Peyer's patch (tissue), 4 donors: ENCODE measurements at regions not wholly inside any gene's neighbourhood (a gene's known extent, or its start where the extent isn't known, plus 50 kb on each side); places are given as distances from the start of the nearest gene placed in this dataset.

Experiments
- POLR2A ChIP-seq, 2 donors: fragments of 450-650 bp; IDR thresholded peaks; one replicate each; pipeline ENCODE4 v1.5.1; 2017; ENCODE audit warnings: antibody characterized with exemption in 2 of 2, mild to moderate bottlenecking in 2 of 2, moderate library complexity in 2 of 2
- TF ChIP-seq, protein P1 (sequence below), 6 experiments: fragments of 450-650 bp in 4 of 6; fragments of 200-600 bp in 2 of 6; sonication (generic) in 1 of 6; IDR thresholded peaks; one replicate each; pipeline ENCODE4 v1.5.1; 2017 to 2019; ENCODE audit warnings: antibody characterized with exemption in 6 of 6, mild to moderate bottlenecking in 3 of 6, moderate library complexity in 1 of 6

DNA sequence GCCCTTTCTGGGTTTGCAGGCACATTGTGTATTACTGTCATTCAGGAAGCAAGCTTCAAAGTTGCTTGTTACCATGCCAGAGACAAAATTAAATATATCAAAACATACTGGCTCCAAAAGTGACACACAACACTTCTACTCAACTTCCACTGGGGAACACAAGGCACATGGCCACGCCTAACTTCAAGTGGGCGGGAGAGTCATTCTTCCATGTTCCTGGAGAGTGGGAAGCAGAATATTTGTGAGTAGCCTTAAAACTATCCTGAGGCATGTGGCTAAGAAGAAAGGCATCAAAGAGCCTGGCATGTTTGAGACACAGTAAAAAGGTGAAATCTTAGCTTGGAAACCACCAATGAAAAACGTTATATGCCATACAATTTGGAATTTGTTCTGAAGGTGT is 90.5 kb upstream of the TACR1 start:
- TF ChIP-seq, protein P1, sequence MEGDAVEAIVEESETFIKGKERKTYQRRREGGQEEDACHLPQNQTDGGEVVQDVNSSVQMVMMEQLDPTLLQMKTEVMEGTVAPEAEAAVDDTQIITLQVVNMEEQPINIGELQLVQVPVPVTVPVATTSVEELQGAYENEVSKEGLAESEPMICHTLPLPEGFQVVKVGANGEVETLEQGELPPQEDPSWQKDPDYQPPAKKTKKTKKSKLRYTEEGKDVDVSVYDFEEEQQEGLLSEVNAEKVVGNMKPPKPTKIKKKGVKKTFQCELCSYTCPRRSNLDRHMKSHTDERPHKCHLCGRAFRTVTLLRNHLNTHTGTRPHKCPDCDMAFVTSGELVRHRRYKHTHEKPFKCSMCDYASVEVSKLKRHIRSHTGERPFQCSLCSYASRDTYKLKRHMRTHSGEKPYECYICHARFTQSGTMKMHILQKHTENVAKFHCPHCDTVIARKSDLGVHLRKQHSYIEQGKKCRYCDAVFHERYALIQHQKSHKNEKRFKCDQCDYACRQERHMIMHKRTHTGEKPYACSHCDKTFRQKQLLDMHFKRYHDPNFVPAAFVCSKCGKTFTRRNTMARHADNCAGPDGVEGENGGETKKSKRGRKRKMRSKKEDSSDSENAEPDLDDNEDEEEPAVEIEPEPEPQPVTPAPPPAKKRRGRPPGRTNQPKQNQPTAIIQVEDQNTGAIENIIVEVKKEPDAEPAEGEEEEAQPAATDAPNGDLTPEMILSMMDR (IDR thresholded peaks at IDR 0.05): no peak
- TF ChIP-seq POLR2A (IDR thresholded peaks at IDR 0.05): no peak
